ENCODE measurements at regions not wholly inside any gene's neighbourhood (a gene's known extent, or its start where the extent isn't known, plus 50 kb on each side); places are given as distances from the start of the nearest gene placed in this dataset.

- Histone ChIP-seq H2AFZ (ENCODE audit: low read length) (no peak overlapping the region), H3K4me1 (ENCODE audit: insufficient read depth, low read length, poor library complexity, severe bottlenecking) (no peaks in the 10 kb centered on the region), H3K27ac (ENCODE audit: low read depth, low read length, poor library complexity, severe bottlenecking) (no peak overlapping the region), H3K4me2 (ENCODE audit: low read length) (no peak overlapping the region), H4K20me1 (ENCODE audit: insufficient read depth, low read length) (no peaks in the 10 kb centered on the region), H3K36me3 (ENCODE audit: insufficient read depth, low read length) (no peaks in the 10 kb centered on the region), H3K9me3 (ENCODE audit: low read length) (no peaks in the 10 kb centered on the region), H3K4me3 (ENCODE audit: low read depth, low read length, poor library complexity, severe bottlenecking) (no peak overlapping the region), H3K9me2 (ENCODE audit: insufficient read depth, low read length) (no peaks in the 10 kb centered on the region), H3K79me2 (ENCODE audit: insufficient read depth, low read depth, low read length) (no peaks in the 10 kb centered on the region)
- intact Hi-C loops (cut with micrococcal nuclease; ENCODE audit: unreplicated experiment), result no loop called here
- CTCF ChIA-PET (ENCODE audit: unreplicated experiment), result no interaction called here
- TF ChIP-seq CTCF (conservative IDR thresholded peaks at IDR 0.05; ENCODE audit: low read length) (no peak), EZH2phosphoT487 (IDR thresholded peaks at IDR 0.05; ENCODE audit: borderline replicate concordance, low read depth, low read length) (no peak)
- BruUV-seq (replicated peaks), result no TSS peak
- POLR2A ChIA-PET, result no interaction called here
- DNase-seq (ENCODE audit: low spot score), result no peak
These were observed 657.8 kb downstream of the SORCS1 start for GRCh38 chr10:106506526-106507283.

DNA sequence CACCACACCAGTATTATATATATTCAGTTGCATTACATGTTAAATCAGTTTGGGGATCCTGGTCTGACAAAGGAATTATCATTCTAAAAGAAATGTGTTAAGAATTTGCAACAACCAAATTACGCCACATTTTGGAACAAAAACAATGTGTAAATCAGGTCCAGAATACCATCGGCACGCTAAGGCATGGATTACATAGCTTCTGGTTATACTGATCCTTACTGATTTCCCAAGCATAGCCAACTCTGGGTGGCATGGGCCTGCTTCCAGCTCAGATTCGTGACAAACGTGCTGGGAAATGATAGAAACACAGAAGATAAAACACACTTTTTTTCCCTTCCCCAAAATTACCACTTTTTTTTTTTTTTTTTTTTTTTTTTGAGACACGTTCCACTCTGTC lies 660.0 kb downstream of the SORCS1 start:
- no peak for TF ChIP-seq CTCF (conservative IDR thresholded peaks at IDR 0.05; ENCODE audit: low read length)
- TF ChIP-seq EZH2phosphoT487 (IDR thresholded peaks at IDR 0.05; ENCODE audit: borderline replicate concordance, low read depth, low read length), result no peak
- H4K20me1 ChIP-seq (ENCODE audit: insufficient read depth, low read length), result no peaks in the 10 kb centered on the region
- no peaks in the 10 kb centered on the region for H3K9me2 ChIP-seq (ENCODE audit: insufficient read depth, low read length)
- no peaks in the 10 kb centered on the region for H3K9me3 ChIP-seq (ENCODE audit: low read length)
- H3K4me1 ChIP-seq (ENCODE audit: insufficient read depth, low read length, poor library complexity, severe bottlenecking), result no peaks in the 10 kb centered on the region
- intact Hi-C loops (cut with micrococcal nuclease; ENCODE audit: unreplicated experiment), result no loop called here
- no peak for DNase-seq (ENCODE audit: low spot score)
- no peak overlapping the region for H3K4me3 ChIP-seq (ENCODE audit: low read depth, low read length, poor library complexity, severe bottlenecking)
- no peaks in the 10 kb centered on the region for H3K36me3 ChIP-seq (ENCODE audit: insufficient read depth, low read length)
- H3K4me2 ChIP-seq (ENCODE audit: low read length), result no peak overlapping the region
- no peak overlapping the region for H3K27ac ChIP-seq (ENCODE audit: low read depth, low read length, poor library complexity, severe bottlenecking)
- ChIA-PET POLR2A (interaction anchor here (0.7 kb wide), 2 partner anchors 562 to 1843 kb away, joined by 4 to 7 read pairs; no protein-coding TSS in a partner anchor), CTCF (ENCODE audit: unreplicated experiment) (no interaction called here)
- no peak overlapping the region for H2AFZ ChIP-seq (ENCODE audit: low read length)
- H3K79me2 ChIP-seq (ENCODE audit: insufficient read depth, low read depth, low read length), result no peaks in the 10 kb centered on the region
- no TSS peak for BruUV-seq (replicated peaks)

- ChIA-PET CTCF (ENCODE audit: unreplicated experiment) (no interaction called here), POLR2A (no interaction called here)
- DNase-seq (ENCODE audit: low spot score), result no peak
- Histone ChIP-seq H2AFZ (ENCODE audit: low read length) (no peak overlapping the region), H3K9me2 (ENCODE audit: insufficient read depth, low read length) (no peaks in the 10 kb centered on the region), H3K9me3 (ENCODE audit: low read length) (no peaks in the 10 kb centered on the region), H4K20me1 (ENCODE audit: insufficient read depth, low read length) (no peaks in the 10 kb centered on the region), H3K79me2 (ENCODE audit: insufficient read depth, low read depth, low read length) (no peaks in the 10 kb centered on the region), H3K27ac (ENCODE audit: low read depth, low read length, poor library complexity, severe bottlenecking) (no peak overlapping the region), H3K36me3 (ENCODE audit: insufficient read depth, low read length) (no peaks in the 10 kb centered on the region), H3K4me1 (ENCODE audit: insufficient read depth, low read length, poor library complexity, severe bottlenecking) (no peaks in the 10 kb centered on the region), H3K4me3 (ENCODE audit: low read depth, low read length, poor library complexity, severe bottlenecking) (no peak overlapping the region), H3K4me2 (ENCODE audit: low read length) (no peak overlapping the region)
- no TSS peak for BruUV-seq (replicated peaks)
- intact Hi-C loops (cut with micrococcal nuclease; ENCODE audit: unreplicated experiment), result no loop called here
- no peak for TF ChIP-seq CTCF (conservative IDR thresholded peaks at IDR 0.05; ENCODE audit: low read length)
- no peak for TF ChIP-seq EZH2phosphoT487 (IDR thresholded peaks at IDR 0.05; ENCODE audit: borderline replicate concordance, low read depth, low read length)
These were observed 661.9 kb downstream of the SORCS1 start for GRCh38 chr10:106502641-106503040.
